ENCODE measurements at regions not wholly inside any gene's neighbourhood (a gene's known extent, or its start where the extent isn't known, plus 50 kb on each side); places are given as distances from the start of the nearest gene placed in this dataset.

DNA sequence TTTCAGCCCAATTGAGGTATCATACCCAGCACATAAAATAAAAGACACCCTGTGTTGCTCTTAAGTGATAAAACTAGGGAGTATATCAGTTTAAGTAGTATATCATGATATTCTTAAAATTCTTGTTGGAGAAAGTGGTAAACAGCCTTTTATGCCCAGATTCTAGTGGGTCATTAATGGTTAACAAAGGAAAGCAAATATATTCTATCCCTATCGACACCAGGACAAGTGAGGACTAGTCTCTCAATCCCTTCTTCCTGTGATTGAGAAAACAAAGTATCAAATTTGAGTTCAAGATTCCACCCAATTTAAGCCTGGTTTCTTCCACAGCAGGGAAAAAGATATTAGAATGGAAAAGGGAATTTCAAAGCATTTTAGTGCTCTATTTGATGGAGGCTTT is 142.4 kb upstream of the IL12A start:
- TF ChIP-seq EZH2 (IDR thresholded peaks at IDR 0.05; ENCODE audit: low read length), result no peak
- TF ChIP-seq, protein P1, sequence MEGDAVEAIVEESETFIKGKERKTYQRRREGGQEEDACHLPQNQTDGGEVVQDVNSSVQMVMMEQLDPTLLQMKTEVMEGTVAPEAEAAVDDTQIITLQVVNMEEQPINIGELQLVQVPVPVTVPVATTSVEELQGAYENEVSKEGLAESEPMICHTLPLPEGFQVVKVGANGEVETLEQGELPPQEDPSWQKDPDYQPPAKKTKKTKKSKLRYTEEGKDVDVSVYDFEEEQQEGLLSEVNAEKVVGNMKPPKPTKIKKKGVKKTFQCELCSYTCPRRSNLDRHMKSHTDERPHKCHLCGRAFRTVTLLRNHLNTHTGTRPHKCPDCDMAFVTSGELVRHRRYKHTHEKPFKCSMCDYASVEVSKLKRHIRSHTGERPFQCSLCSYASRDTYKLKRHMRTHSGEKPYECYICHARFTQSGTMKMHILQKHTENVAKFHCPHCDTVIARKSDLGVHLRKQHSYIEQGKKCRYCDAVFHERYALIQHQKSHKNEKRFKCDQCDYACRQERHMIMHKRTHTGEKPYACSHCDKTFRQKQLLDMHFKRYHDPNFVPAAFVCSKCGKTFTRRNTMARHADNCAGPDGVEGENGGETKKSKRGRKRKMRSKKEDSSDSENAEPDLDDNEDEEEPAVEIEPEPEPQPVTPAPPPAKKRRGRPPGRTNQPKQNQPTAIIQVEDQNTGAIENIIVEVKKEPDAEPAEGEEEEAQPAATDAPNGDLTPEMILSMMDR (optimal IDR thresholded peaks at IDR 0.05 in 1 of 3, IDR thresholded peaks at IDR 0.05 in 1 of 3, conservative IDR thresholded peaks at IDR 0.05 in 1 of 3; ENCODE audit: extremely low read depth in 1 of 3, insufficient read depth in 2 of 3, low read length in 3 of 3), result no peak
